Epithelial cell of esophagus (primary cell): ENCODE measurements at regions not wholly inside any gene's neighbourhood (a gene's known extent, or its start where the extent isn't known, plus 50 kb on each side); places are given as distances from the start of the nearest gene placed in this dataset.

ENCODE experiments used
- DNase-seq: peaks from one replicate; pipeline ENCODE4 v3.0.0; 2010; ENCODE audit warnings: low read depth
- H3K4me3 ChIP-seq: 2 replicates; pipeline ENCODE4 v1.5.1; 2011; ENCODE audit warnings: mild to moderate bottlenecking, low read length, control low read depth
- CTCF ChIP-seq: IDR thresholded peaks from 2 replicates; pipeline ENCODE4 v1.5.1; 2011; ENCODE audit warnings: low read depth, mild to moderate bottlenecking, low read length, control low read depth, inconsistent platforms; ENCODE audit not compliant: insufficient read depth; ENCODE audit errors: missing control alignments

GRCh38 chr5:116358911-116359418 lies 215.7 kb downstream of the SEMA6A start:
- no peak overlapping the region for H3K4me3 ChIP-seq
- no peak for TF ChIP-seq CTCF
- DNase-seq: no peak

GRCh38 chr5:116358015-116358523 lies 216.6 kb downstream of the SEMA6A start:
- TF ChIP-seq CTCF: no peak
- H3K4me3 ChIP-seq: no peak overlapping the region
- no peak for DNase-seq

- no peak for DNase-seq
- no peak overlapping the region for H3K4me3 ChIP-seq
- no peak for TF ChIP-seq CTCF
These were observed 218.6 kb downstream of the SEMA6A start for GRCh38 chr5:116355819-116356601.

- no peak overlapping the region for H3K4me3 ChIP-seq
- DNase-seq: no peak
- no peak for TF ChIP-seq CTCF
These were observed 219.9 kb downstream of the SEMA6A start for GRCh38 chr5:116354699-116355098.

- H3K4me3 ChIP-seq: no peak overlapping the region
- TF ChIP-seq CTCF: no peak
- no peak for DNase-seq
These were observed 227.0 kb downstream of the SEMA6A start for GRCh38 chr5:116347657-116348056.

GRCh38 chr5:116343961-116344360 lies 230.7 kb downstream of the SEMA6A start:
- H3K4me3 ChIP-seq: no peak overlapping the region
- peak; percentile 14 for DNase-seq
- no peak for TF ChIP-seq CTCF
